Osteoblast (primary cell): ENCODE measurements at regions not wholly inside any gene's neighbourhood (a gene's known extent, or its start where the extent isn't known, plus 50 kb on each side); places are given as distances from the start of the nearest gene placed in this dataset.
A peak's percentile ranks its signal among the peaks of the same experiment; 100 is the strongest.

Experiments
- DNase-seq: peaks from one replicate; pipeline ENCODE4 v3.0.0; 2011; ENCODE audit warnings: low spot score, mixed read lengths; ENCODE audit not compliant: insufficient read length; ENCODE audit errors: missing footprints
- H2AFZ ChIP-seq: 2 replicates; pipeline ENCODE4 v1.6.0; 2011; ENCODE audit warnings: mild to moderate bottlenecking, low read length
- H3K27ac ChIP-seq: 2 replicates; pipeline ENCODE4 v1.5.1; 2011; ENCODE audit warnings: mild to moderate bottlenecking, low read depth, low read length, moderate library complexity
- H3K27me3 ChIP-seq: 2 replicates; pipeline ENCODE4 v1.6.0; 2012; ENCODE audit warnings: mild to moderate bottlenecking, control low read depth, inconsistent platforms, low read length, moderate library complexity; ENCODE audit not compliant: insufficient read depth
- H3K36me3 ChIP-seq: 2 replicates; pipeline ENCODE4 v1.5.1; 2011; ENCODE audit warnings: mild to moderate bottlenecking, low read length, control low read depth, moderate library complexity; ENCODE audit not compliant: insufficient read depth
- H3K4me1 ChIP-seq: 2 replicates; pipeline ENCODE4 v1.5.1; 2011; ENCODE audit warnings: mild to moderate bottlenecking, low read length, control low read depth, moderate library complexity; ENCODE audit not compliant: insufficient read depth
- H3K4me2 ChIP-seq: 2 replicates; pipeline ENCODE4 v1.6.0; 2011; ENCODE audit warnings: mild to moderate bottlenecking, low read length; ENCODE audit not compliant: insufficient read depth
- H3K4me3 ChIP-seq: fragments of 200-600 bp; sonication (generic); 3 replicates; pipeline ENCODE4 v1.5.1; 2012; ENCODE audit warnings: mild to moderate bottlenecking, low read length, inconsistent platforms; ENCODE audit not compliant: insufficient read depth
- H3K79me2 ChIP-seq: 2 replicates; pipeline ENCODE4 v1.6.0; 2012; ENCODE audit warnings: mild to moderate bottlenecking, low read length, control low read depth, inconsistent platforms; ENCODE audit not compliant: insufficient read depth
- H3K9me3 ChIP-seq: 2 replicates; pipeline ENCODE4 v1.5.1; 2011; ENCODE audit warnings: low read depth, low read length, control low read depth
- H4K20me1 ChIP-seq: 2 replicates; pipeline ENCODE4 v1.6.0; 2012; ENCODE audit warnings: mild to moderate bottlenecking, low read length, control low read depth; ENCODE audit not compliant: insufficient read depth
- CTCF ChIP-seq: IDR thresholded peaks from 2 replicates; pipeline ENCODE4 v1.5.1; 2011; ENCODE audit warnings: mild to moderate bottlenecking, low read depth, low read length, moderate library complexity; ENCODE audit errors: extremely low read depth

GRCh38 chr4:107210450-107211239, 174.5 kb upstream of the DKK2 start:
- no peaks in the 10 kb centered on the region for H3K27me3 ChIP-seq
- peak overlapping the region; percentile 58 for H2AFZ ChIP-seq
- H3K36me3 ChIP-seq, result no peaks in the 10 kb centered on the region
- no peak for TF ChIP-seq CTCF
- no peaks in the 10 kb centered on the region for H3K4me1 ChIP-seq
- no peak for DNase-seq
- peak overlapping the region; percentile 60 for H3K4me3 ChIP-seq
- no peaks in the 10 kb centered on the region for H3K79me2 ChIP-seq
- no peaks in the 10 kb centered on the region for H3K9me3 ChIP-seq
- no peaks in the 10 kb centered on the region for H4K20me1 ChIP-seq
- H3K27ac ChIP-seq, result no peak overlapping the region
- peak overlapping the region; percentile 71 for H3K4me2 ChIP-seq

DNA sequence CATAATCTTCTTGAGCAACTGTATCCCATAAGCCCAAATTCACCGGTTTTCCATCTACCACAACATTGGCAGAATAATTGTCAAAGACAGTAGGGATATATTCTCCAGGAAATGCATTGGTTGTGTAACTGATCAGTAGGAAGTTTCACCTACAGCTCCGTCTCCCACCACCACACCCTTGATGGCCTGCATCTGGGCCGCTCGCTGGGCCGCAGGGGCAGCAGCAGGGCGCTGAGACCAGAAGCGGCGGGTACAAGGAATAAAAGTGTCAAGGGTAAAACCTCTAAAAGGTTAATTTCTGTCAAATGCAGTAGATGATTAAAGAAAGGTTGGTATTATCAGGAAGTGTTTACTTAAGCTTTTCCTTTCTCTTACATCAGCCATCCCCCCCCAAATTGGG, 167.6 kb upstream of the DKK2 start:
- H3K36me3 ChIP-seq, result no peaks in the 10 kb centered on the region

GRCh38 chr4:107202744-107203143, 166.6 kb upstream of the DKK2 start:
- no peaks in the 10 kb centered on the region for H3K36me3 ChIP-seq
- no peaks in the 10 kb centered on the region for H3K9me3 ChIP-seq
- no peak for DNase-seq
- TF ChIP-seq CTCF, result no peak
- no peaks in the 10 kb centered on the region for H3K4me1 ChIP-seq
- H3K27ac ChIP-seq, result no peak overlapping the region
- H3K4me3 ChIP-seq, result no peak overlapping the region
- H3K79me2 ChIP-seq, result no peaks in the 10 kb centered on the region
- no peak overlapping the region for H3K4me2 ChIP-seq
- peak overlapping the region; percentile 56 for H2AFZ ChIP-seq
- no peaks in the 10 kb centered on the region for H3K27me3 ChIP-seq
- no peaks in the 10 kb centered on the region for H4K20me1 ChIP-seq

More for the DNA sequence above, 167.6 kb upstream of the DKK2 start:
- H3K27me3 ChIP-seq, result no peaks in the 10 kb centered on the region
- no peaks in the 10 kb centered on the region for H4K20me1 ChIP-seq
- no peaks in the 10 kb centered on the region for H3K79me2 ChIP-seq
- no peak overlapping the region for H3K4me3 ChIP-seq
- H3K4me2 ChIP-seq, result no peak overlapping the region
- no peak overlapping the region for H2AFZ ChIP-seq
- DNase-seq, result no peak
- no peaks in the 10 kb centered on the region for H3K9me3 ChIP-seq
- no peaks in the 10 kb centered on the region for H3K4me1 ChIP-seq
- no peak overlapping the region for H3K27ac ChIP-seq
- TF ChIP-seq CTCF, result no peak

GRCh38 chr4:107197121-107197520, 161.0 kb upstream of the DKK2 start:
- Histone ChIP-seq H3K27ac (no peak overlapping the region), H4K20me1 (no peaks in the 10 kb centered on the region), H3K79me2 (no peaks in the 10 kb centered on the region), H3K4me1 (no peaks in the 10 kb centered on the region), H3K9me3 (no peaks in the 10 kb centered on the region), H3K4me3 (no peak overlapping the region), H2AFZ (no peak overlapping the region), H3K36me3 (no peaks in the 10 kb centered on the region), H3K27me3 (no peaks in the 10 kb centered on the region), H3K4me2 (no peak overlapping the region)
- no peak for TF ChIP-seq CTCF
- DNase-seq, result no peak
